K562 (cell line): ENCODE measurements at regions not wholly inside any gene's neighbourhood (a gene's known extent, or its start where the extent isn't known, plus 50 kb on each side); places are given as distances from the start of the nearest gene placed in this dataset.

Experiments
- ATAC-seq: fragments of 200-7000 bp; cut with Tn5 transposase; 3 replicates; pipeline ENCODE4 v1.9.1; 2020; ENCODE audit warnings: moderate library complexity
- BruUV-seq: library from RNA; stranded (reverse); fragments of 400-500 nt; replicated peaks from 2 replicates; lab custom pipeline; 2021; lab: Mats Ljungman, UMichigan
- CTCF ChIA-PET: fragments of 300-600 bp; formaldehyde crosslinking; extraction: SDS; loops from one replicate; lab custom pipeline; 2021; ENCODE audit warnings: low intra/inter-chr PET ratio; lab: Yijun Ruan, JAX
- POLR2A ChIA-PET: fragments of 300-600, 350-650 bp; sonication (Branson Sonifier 250); formaldehyde crosslinking; extraction: SDS; loops from one replicate; lab custom pipeline; 2021; ENCODE audit warnings: antibody characterized with exemption, inconsistent platforms; lab: Yijun Ruan, JAX
- DNase-seq, 4 experiments: peaks; one replicate each; pipeline versions ENCODE4 v3.0.0 to v3.0.0-alpha.2; 2011 to 2018; ENCODE audit warnings: low spot score in 3 of 4, mixed read lengths in 3 of 4; ENCODE audit errors: extremely low read depth in 1 of 4
- FAIRE-seq: peaks from 2 replicates; lab custom pipeline; 2011; peaks lifted over from hg19 to GRCh38; lab: Jason Lieb, UNC
- H2AFZ ChIP-seq: 2 replicates; pipeline ENCODE4 v1.6.0; 2011; ENCODE audit warnings: low read depth, low read length, control low read depth, inconsistent platforms
- H3K27ac ChIP-seq: fragments of 200-600 bp; 3 replicates; pipeline ENCODE4 v1.8.0; 2011; ENCODE audit warnings: low read depth, mild to moderate bottlenecking, control low read depth, inconsistent platforms, low read length, moderate library complexity, mixed read lengths; ENCODE audit errors: extremely low read depth
- H3K27me3 ChIP-seq, 2 experiments: fragments of 300-600 bp in 1 of 2; 2 replicates in 1 of 2; 3 replicates in 1 of 2; pipeline versions ENCODE4 v1.6.0 to v1.8.0; 2011; ENCODE audit warnings: inconsistent platforms in 2 of 2, low read length in 2 of 2, mild to moderate bottlenecking in 1 of 2, mixed read lengths in 1 of 2, moderate library complexity in 1 of 2; ENCODE audit not compliant: control insufficient read depth in 2 of 2, insufficient read depth in 2 of 2
- H3K36me3 ChIP-seq: fragments of 300-600 bp; 3 replicates; pipeline ENCODE4 v1.8.0; 2011; ENCODE audit warnings: mild to moderate bottlenecking, low read length, inconsistent platforms; ENCODE audit not compliant: control insufficient read depth, insufficient read depth
- H3K4me1 ChIP-seq, 2 experiments: fragments of 200-600 bp in 1 of 2; replicated peaks in 1 of 2; 2 replicates in 1 of 2; 3 replicates in 1 of 2; pipeline versions ENCODE4 v1.5.1 to v1.8.0; 2011; ENCODE audit warnings: inconsistent platforms in 2 of 2, low read length in 2 of 2, mild to moderate bottlenecking in 1 of 2, mixed read lengths in 1 of 2, moderate library complexity in 1 of 2; ENCODE audit not compliant: control insufficient read depth in 2 of 2, insufficient read depth in 2 of 2
- H3K4me2 ChIP-seq: 2 replicates; pipeline ENCODE4 v1.6.1; 2011; ENCODE audit warnings: low read length, control low read depth, inconsistent platforms, mixed read lengths; ENCODE audit not compliant: insufficient read depth
- H3K4me3 ChIP-seq: fragments of 200-600 bp; sonication (generic), shearing (Covaris generic); 2 replicates; pipeline ENCODE4 v1.5.1; 2016; ENCODE audit warnings: control low read depth, inconsistent platforms
- H3K79me2 ChIP-seq: fragments of 200-600 bp; 3 replicates; pipeline ENCODE4 v1.8.0; 2011; ENCODE audit warnings: low read length, inconsistent platforms; ENCODE audit not compliant: control insufficient read depth, insufficient read depth
- H3K9ac ChIP-seq, 2 experiments: 2 replicates each; pipeline versions ENCODE4 v1.6.0 to v1.6.1; 2011; ENCODE audit warnings: low read depth in 2 of 2, low read length in 2 of 2, control low read depth in 1 of 2, inconsistent platforms in 1 of 2, mild to moderate bottlenecking in 1 of 2, mixed read lengths in 1 of 2; ENCODE audit not compliant: insufficient read depth in 1 of 2
- H3K9me1 ChIP-seq: one replicate; pipeline ENCODE4 v1.6.0; 2011; ENCODE audit warnings: inconsistent platforms, mild to moderate bottlenecking, low read length, moderate library complexity; ENCODE audit not compliant: control insufficient read depth, insufficient read depth
- H3K9me3 ChIP-seq: replicated peaks from 2 replicates; pipeline ENCODE4 v1.5.1; 2011; ENCODE audit warnings: low read depth, low read length, inconsistent platforms; ENCODE audit not compliant: control insufficient read depth, insufficient read depth
- H4K20me1 ChIP-seq: replicated peaks from 2 replicates; pipeline ENCODE4 v1.6.1; 2011; ENCODE audit warnings: low read length, inconsistent platforms, mixed read lengths; ENCODE audit not compliant: control insufficient read depth, insufficient read depth
- COPS2 ChIP-seq: fragments of 450-650 bp; conservative IDR thresholded peaks from 2 replicates; pipeline ENCODE4 v1.6.1; 2016; ENCODE audit warnings: mild to moderate bottlenecking, moderate library complexity
- DEAF1 ChIP-seq: fragments of 450-650 bp; formaldehyde crosslinking; IDR thresholded peaks from 2 replicates; pipeline ENCODE4 v1.4.0; 2020; ENCODE audit warnings: mild to moderate bottlenecking, moderate library complexity
- FIP1L1 ChIP-seq: fragments of 200-400 bp; formaldehyde crosslinking; IDR thresholded peaks from 2 replicates; pipeline ENCODE4 v1.6.1; 2018; ENCODE audit warnings: mild to moderate bottlenecking, low read depth, low read length; ENCODE audit not compliant: poor library complexity, severe bottlenecking
- GMEB1 ChIP-seq: fragments of 250-450 bp; sonication (Bioruptor Pico); IDR thresholded peaks from 2 replicates; pipeline ENCODE4 v1.4.0; 2020; ENCODE audit warnings: mild to moderate bottlenecking
- GTF2B ChIP-seq: IDR thresholded peaks from 2 replicates; pipeline ENCODE4 v1.6.1; 2011; ENCODE audit not compliant: insufficient read length; ENCODE audit errors: extremely low read depth
- HEY1 ChIP-seq: fragments of 250-450 bp; sonication (Bioruptor Pico); IDR thresholded peaks from 2 replicates; pipeline ENCODE4 v1.5.0; 2020; ENCODE audit warnings: mild to moderate bottlenecking, moderate library complexity, borderline replicate concordance
- KDM5B ChIP-seq: fragments of 200-600 bp; sonication (generic); IDR thresholded peaks from 2 replicates; pipeline ENCODE4 v1.6.1; 2012; ENCODE audit warnings: low read depth, mild to moderate bottlenecking, moderate library complexity, low read length, control low read depth, inconsistent platforms; ENCODE audit not compliant: insufficient replicate concordance
- MAZ ChIP-seq, 2 experiments: fragments of 450-650 bp in 1 of 2; sonication (generic) in 1 of 2; formaldehyde crosslinking; IDR thresholded peaks in 1 of 2; conservative IDR thresholded peaks in 1 of 2; 2 replicates each; pipeline versions ENCODE4 v1.4.0 to v1.5.0; 2020; ENCODE audit warnings: mild to moderate bottlenecking in 1 of 2, missing genetic modification reagents in 1 of 2
- NCOR1 ChIP-seq: fragments of 450-650 bp; IDR thresholded peaks from 2 replicates; pipeline ENCODE4 v1.6.1; 2016; ENCODE audit warnings: mild to moderate bottlenecking, moderate library complexity
- NEUROD1 ChIP-seq: fragments of 150-350 bp; IDR thresholded peaks from 2 replicates; pipeline ENCODE4 v1.6.1; 2014; ENCODE audit warnings: borderline replicate concordance, low read length, low read depth; ENCODE audit not compliant: partially characterized antibody
- NFE2L1 ChIP-seq: fragments of 450-650 bp; IDR thresholded peaks from 2 replicates; pipeline ENCODE4 v1.6.1; 2016; ENCODE audit warnings: missing genetic modification characterization, low read depth, mild to moderate bottlenecking, missing compliant biosample characterization, moderate library complexity, borderline replicate concordance
- POLR2H ChIP-seq: IDR thresholded peaks from 2 replicates; pipeline ENCODE4 v1.6.1; 2016; ENCODE audit warnings: missing genetic modification characterization, low read depth, mild to moderate bottlenecking, control low read depth, missing compliant biosample characterization, moderate library complexity
- TSC22D4 ChIP-seq: fragments of 450-650 bp; IDR thresholded peaks from 2 replicates; pipeline ENCODE4 v1.6.1; 2016; ENCODE audit warnings: missing genetic modification characterization, missing biosample characterization, control low read depth
- ZBED1 ChIP-seq: IDR thresholded peaks from 2 replicates; pipeline ENCODE4 v1.6.1; 2014
- ZNF146 ChIP-seq: IDR thresholded peaks from one replicate; pipeline ENCODE4 v1.6.1; 2018; ENCODE audit warnings: missing compliant biosample characterization; ENCODE audit not compliant: unreplicated experiment
- ZNF277 ChIP-seq: fragments of 250-450 bp; sonication (Bioruptor Pico); IDR thresholded peaks from 2 replicates; pipeline ENCODE4 v1.8.0; 2022; ENCODE audit warnings: inconsistent platforms, mild to moderate bottlenecking, moderate library complexity, borderline replicate concordance
- WGBS: fragments of 100-300 bp; shearing (Covaris generic); methylation state at CpG from one replicate; pipeline ENCODE4 v1.1.6; 2016; ENCODE audit warnings: low coverage, mixed read lengths; ENCODE audit not compliant: insufficient coverage; ENCODE audit errors: missing lambda C conversion rate; 5-methylcytosine and 5-hydroxymethylcytosine counted together
- in situ Hi-C: fragments of 300-500 bp; cut with MboI; formaldehyde crosslinking; loops from 4 replicates; pipeline ENCODE4 v1.15.0; 2018; ENCODE audit warnings: inconsistent platforms, mixed read lengths
- intact Hi-C: fragments of 100-400 bp; cut with micrococcal nuclease; formaldehyde crosslinking; loops from 2 replicates; pipeline ENCODE4 v1.14.2; 2022

- DNase-seq (no peak), ATAC-seq (no peak), FAIRE-seq (no peak)
- no peaks in the 10 kb centered on the region for H4K20me1 ChIP-seq
- H3K9me3 ChIP-seq, result no peaks in the 10 kb centered on the region
- H3K27me3 ChIP-seq, result peaks cover 2 to 18% of the 10 kb centered on the region in 2 experiments; a peak in 4 of 5 replicates
- CTCF ChIA-PET, result no interaction called here
- WGBS, result 2% methylated on average over 10 of the region's 10 CpGs
- in situ Hi-C loops, result no loop called here
- H3K27ac ChIP-seq, result no peak overlapping the region
- TF ChIP-seq DEAF1 (CRISPR knock-in tag) (no peak), FIP1L1 (no peak), GMEB1 (CRISPR knock-in tag) (no peak), ZNF146 (CRISPR knock-in tag) (no peak), ZBED1 (no peak), NFE2L1 (tag) (no peak), ZNF277 (no peak), MAZ (CRISPR knock-in tag; conservative IDR thresholded peaks at IDR 0.05 in 1 of 2, IDR thresholded peaks at IDR 0.05 in 1 of 2) (no peak), COPS2 (no peak), NEUROD1 (no peak), KDM5B (no peak), NCOR1 (no peak), GTF2B (no peak), HEY1 (no peak), TSC22D4 (no peak), POLR2H (no peak)
- TF ChIP-seq, all 486 proteins: peak for 0
- no peak overlapping the region for H3K4me2 ChIP-seq
- intact Hi-C loops, result no loop called here
- no peaks in the 10 kb centered on the region for H3K4me1 ChIP-seq
- no peak overlapping the region for H3K9ac ChIP-seq
- no peak overlapping the region for H2AFZ ChIP-seq
- no peak overlapping the region for H3K4me3 ChIP-seq
- H3K36me3 ChIP-seq, result no peaks in the 10 kb centered on the region
- BruUV-seq, result no TSS peak
- POLR2A ChIA-PET, result no interaction called here
- H3K79me2 ChIP-seq, result no peaks in the 10 kb centered on the region
- H3K9me1 ChIP-seq, result no peaks in the 10 kb centered on the region
These were observed 169.6 kb downstream of the THBS2 start for GRCh38 chr6:169084067-169084466.
